Head of caudate nucleus (tissue), 42 donors: ENCODE measurements at regions not wholly inside any gene's neighbourhood (a gene's known extent, or its start where the extent isn't known, plus 50 kb on each side); places are given as distances from the start of the nearest gene placed in this dataset.

Experiments used
- DNase-seq, 42 donors: peaks; one replicate each; pipeline versions ENCODE4 v3.0.0 to v3.0.0-alpha.2; 2020 to 2021; ENCODE audit warnings: mixed read lengths in 7 of 42
- intact Hi-C: fragments of 100-400 bp; cut with DNase I; formaldehyde crosslinking; loops from one replicate; pipeline ENCODE4 v1.15.0; 2022

DNA sequence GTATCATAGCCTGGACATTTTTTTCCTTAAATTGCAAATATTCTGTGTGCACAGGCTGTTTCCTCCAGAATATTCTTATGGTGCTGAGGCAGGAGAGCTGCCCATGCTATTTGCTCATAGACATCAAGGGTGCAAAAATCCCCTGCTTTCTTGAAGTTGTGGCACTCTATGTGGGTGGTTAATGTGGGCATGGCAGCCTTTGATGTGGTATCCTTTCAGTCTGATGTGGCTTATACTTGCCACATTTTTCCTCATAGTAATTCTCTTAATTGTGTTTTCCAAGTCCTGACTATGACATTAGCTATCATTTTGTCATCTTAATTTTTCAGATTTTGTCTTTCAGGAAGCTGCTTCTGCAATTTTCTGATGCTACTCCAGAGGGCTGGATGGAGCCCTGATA is 353.3 kb downstream of the YTHDC2 start:
- DNase-seq, result no peak
- intact Hi-C loops, result no loop called here

DNA sequence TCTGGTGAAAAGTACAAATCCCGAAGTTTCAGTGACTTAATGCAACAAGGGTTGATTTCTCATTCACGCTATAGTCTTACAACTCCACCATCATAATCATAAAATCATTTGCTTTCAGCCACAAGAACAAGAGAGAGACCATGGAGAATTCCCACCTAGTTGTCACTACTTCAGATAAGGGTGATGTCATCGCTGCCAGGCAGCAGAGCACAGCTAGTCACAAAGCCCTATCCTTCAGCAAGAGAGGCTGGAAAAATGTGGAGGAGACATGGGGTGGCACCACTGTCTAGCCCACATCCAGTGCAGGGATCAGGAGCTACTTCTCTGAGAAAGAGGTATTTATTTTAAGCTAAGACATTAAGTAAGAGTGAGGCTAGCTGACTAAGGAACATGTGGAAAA is 356.1 kb downstream of the YTHDC2 start:
- no peak for DNase-seq
- intact Hi-C loops, result no loop called here

DNA sequence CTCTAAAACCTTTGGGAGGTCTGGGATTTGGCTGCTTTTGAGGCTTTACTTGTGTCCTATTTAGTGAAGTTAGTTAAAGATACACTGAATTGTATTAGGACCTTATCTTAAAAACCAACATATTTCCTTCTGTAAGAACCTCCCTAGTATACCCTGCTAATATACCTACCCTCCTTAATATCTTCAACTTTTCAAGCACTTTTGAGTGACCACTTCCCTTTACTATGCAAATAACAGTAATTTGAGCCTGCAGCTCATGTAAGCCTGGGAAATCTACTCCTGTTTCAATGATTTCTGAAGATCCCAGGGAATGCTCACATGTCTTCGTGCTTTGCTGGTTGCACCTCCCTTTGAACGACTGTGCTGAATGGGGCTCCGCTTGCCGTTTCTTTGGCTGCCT is 358.5 kb downstream of the YTHDC2 start:
- no peak for DNase-seq
- intact Hi-C loops, result no loop called here

DNA sequence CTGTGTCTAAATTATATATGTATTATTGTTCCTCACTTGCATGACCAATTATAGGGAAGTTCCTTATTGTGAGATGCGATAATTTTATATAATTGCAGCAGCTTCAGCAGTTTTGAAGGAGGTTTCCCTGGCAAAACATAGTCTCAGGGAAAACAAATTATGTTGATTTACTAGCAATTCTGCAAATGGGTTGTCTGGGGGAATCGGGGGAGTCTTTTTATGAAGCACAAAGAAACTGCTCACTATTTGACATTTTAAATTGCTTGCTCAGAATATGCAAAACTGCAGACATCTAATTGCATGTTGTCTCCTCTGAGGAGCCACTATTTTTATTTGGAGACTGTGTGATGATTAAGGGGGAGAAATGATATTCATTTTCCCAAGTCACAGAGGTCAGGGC is 361.6 kb downstream of the YTHDC2 start:
- intact Hi-C loops, result no loop called here
- DNase-seq, result no peak

DNA sequence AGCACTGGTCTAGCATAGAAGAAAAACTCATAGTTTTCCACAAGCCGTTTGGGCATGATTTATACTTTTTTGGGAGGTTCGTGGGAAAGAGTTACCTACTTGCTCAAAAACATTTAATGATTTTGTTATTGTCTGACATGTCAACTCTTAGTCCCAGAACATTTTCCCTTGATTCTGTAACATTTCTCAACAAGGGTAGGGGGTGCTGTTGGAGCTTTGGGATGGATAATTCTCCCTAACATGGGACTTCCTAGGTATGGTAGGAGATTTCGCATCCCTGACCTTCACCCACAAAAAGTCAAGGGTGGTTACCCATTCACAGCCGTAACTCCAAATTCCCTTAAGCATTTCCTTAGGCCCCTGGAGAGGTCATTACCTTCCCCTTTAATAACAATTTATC is 378.0 kb downstream of the YTHDC2 start:
- intact Hi-C loops, result no loop called here
- no peak for DNase-seq

DNA sequence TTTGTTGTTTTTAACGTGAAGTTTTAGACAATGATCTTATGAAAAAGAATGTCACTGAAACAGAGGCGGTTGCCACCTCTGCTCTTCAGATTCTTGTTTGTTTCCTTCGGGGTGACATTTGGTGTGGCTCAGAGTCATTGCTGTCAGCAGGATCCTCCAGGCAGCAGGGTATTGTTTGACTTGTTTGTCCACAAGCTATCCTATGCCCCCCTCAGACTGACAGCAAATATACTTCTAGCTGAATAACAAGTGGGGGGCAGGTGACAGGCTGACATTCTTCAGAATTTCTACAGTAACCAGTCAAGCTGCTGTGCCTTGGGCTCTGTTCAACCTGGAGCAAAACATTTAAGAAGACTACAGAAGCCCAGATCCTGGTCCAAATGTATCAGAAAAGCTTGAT is 383.3 kb downstream of the YTHDC2 start:
- no peak for DNase-seq
- intact Hi-C loops, result no loop called here

DNA sequence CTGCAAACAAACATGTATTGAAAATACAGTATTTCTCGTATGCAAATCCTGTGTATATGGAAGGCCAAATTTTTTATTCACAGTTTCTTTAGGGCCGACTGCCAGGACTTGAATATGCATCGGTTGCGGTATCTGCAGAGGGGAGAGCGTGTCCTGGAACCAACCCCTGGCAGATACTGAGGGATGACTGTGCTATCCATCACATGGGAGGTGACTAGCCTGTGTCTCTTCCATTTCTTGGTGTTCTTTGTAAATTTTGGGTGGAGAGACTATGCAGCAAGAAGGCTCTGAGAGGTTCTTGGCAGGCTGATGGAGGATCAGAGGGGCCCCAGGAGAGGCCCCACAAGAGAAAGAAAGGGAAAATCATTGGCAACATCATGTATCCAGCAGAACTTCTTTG is 384.3 kb downstream of the YTHDC2 start:
- no peak for DNase-seq
- intact Hi-C loops, result no loop called here

DNA sequence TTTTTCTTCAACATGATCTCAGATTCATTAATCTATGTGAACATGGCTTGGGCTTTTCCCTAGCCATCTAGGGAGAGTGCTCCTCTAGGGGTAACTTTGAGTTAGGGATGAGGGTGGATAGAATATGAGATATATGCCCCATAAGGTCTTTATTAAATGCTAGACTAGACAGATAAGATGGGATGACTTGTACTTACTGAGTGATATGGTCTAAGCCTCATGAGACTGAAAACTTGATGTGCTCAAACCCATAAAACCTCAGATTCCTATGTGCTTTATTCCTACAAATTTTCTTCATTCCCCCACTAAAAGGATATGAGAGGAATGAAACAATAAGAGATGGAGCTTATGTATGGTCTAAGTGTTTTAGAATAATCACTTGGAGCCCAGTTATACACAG is 386.6 kb downstream of the YTHDC2 start:
- DNase-seq, result no peak
- intact Hi-C loops, result no loop called here

DNA sequence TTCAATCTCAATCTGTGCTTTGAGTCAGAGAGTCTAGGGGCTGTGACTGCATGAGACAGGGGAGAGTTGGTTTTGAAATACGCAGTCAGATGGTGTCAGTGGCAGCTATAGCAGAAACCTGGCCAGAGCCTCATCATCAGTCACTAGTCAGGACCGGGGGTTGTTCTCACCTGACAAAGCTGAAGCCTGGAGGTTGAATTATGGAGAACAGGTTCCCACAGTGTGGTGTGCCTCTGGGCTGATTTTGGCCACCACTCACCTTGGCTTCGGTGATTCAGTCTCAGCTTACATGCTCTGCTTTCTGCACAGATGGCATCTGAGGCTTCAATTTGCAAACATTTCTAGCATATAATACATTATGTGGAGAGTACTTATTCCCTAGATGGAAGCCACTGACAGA is 387.3 kb downstream of the YTHDC2 start:
- DNase-seq, result no peak
- intact Hi-C loops, result no loop called here

DNA sequence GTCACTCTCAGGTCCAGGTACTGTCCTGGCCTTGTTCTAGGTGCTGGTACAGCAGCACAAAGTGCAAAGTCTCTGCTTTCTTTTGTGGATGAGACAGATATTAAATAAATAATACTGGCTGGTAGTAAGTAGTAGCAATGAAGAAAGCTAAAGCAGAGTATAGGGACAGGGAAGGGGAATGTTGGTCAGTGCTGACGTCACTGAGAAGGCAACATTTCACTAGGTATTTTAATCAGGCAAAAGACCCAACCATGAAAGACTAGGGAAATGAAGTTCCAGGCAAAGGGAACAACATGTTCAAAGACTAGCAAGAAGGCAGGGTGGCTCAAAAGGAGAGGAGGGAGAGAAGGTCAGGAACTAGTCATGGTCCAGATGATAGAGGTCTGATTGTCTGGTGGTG is 388.2 kb downstream of the YTHDC2 start:
- intact Hi-C loops, result no loop called here
- DNase-seq, result no peak

DNA sequence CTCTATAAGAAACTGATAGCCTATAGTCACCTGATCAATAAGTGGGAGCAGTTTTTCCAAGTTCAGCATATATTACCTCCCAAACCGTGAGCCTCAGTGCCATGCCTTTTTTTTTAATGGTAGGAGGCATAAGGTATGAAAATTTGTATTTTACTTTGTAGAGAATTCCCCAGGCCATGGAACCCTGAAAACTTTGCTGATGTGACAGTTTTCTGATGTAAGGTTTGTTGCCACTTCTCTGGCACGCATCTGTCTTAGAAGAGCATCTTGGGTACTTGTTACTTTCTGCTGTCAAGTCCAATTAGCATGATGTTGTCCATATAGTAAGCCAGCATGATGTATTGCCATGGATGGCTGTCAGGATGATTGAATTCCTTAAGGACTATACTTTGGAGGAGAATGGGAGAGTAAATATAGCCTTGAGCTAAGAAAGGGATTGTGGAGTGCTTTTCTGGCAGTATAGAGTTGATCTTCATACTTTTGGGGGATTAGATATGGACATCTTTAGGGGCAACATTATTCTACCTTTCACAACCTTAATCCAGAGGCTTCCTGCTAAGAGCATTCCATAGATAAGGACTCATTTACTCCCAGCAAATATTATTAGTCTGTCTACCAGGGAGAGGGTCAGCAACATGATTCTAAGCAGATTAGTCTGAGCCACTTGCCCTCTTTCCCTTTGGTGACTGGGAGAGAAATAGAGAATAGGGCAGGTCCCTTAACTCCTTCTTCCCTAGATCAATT is 389.6 kb downstream of the YTHDC2 start:
- no peak for DNase-seq
- intact Hi-C loops, result no loop called here

DNA sequence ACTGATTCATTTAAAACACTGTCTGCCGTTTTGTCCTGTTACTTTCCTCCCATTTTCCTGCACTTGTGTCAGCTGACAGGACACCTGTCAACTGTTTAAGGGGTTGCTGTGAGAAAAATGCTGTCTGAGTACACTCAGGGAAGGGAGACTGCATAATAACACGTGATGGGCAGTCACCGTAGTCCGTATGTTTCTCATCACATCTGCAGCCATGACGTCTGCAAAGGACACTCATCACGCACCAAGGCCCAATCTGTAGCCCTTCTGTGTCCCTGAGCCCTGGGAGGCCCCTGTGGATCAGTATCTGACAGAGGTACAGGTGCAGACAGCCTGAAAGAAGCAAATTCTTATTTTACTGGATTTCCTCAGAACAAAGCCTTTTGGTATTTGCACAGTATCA is 396.3 kb downstream of the YTHDC2 start:
- no peak for DNase-seq
- intact Hi-C loops, result no loop called here

DNA sequence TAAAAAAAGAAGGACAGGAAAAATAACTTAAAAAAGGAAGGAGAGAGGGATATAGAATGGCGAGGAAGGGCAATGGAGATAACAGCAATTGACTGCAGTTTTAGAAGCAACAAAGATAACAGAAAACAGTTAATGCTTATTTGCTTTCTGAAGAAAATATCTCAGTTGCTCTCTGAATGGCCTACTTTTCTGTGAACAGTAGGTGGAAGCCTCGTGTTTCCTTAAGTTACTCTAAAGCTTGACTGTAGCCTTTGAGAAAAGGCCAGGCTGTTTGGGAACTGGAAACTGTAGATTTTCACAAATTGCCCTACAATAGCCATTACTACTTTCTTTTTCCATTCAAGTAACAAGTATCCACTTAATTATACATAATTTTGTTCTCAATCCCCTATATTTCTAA is 404.5 kb downstream of the YTHDC2 start:
- DNase-seq, result no peak
- intact Hi-C loops, result no loop called here

DNA sequence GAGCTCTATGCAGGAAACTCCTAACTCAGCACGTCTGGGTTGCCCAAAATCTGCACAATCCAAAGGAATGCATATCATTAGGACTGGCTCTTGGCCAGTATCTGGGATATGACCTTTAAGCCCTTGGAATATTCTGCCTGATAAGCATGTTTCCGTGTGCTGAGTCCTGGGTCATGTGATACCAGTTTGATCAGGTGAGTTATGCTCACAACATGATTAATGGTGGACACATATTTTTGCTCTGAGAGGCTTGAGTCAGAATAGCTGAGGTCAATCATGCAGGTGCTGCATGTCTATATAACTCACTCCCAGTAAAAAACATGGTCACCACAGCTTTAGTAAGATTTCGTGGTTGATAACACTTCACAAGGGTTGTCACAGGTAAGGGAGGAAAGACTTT is 408.8 kb downstream of the YTHDC2 start:
- no peak for DNase-seq
- intact Hi-C loops, result no loop called here

DNA sequence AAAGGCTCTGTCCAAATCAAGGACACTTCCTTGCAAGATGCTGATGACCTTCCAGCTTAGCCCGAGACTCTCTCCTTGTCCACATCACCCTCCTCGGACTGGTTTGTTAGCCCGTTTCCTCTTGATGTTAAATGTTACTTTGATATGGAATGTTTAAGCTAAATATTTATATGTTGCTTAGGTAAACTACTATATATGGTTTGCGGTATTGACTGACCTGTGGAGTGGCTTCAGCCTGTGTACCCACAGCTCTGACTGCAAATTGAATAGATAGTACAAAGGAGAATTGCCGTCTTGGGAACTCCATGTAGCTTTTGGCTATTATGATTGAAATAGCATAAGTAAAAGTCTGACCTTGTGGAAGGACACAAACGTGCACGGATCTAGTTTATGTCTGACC is 422.0 kb downstream of the YTHDC2 start:
- DNase-seq, result no peak
- intact Hi-C loops, result no loop called here

DNA sequence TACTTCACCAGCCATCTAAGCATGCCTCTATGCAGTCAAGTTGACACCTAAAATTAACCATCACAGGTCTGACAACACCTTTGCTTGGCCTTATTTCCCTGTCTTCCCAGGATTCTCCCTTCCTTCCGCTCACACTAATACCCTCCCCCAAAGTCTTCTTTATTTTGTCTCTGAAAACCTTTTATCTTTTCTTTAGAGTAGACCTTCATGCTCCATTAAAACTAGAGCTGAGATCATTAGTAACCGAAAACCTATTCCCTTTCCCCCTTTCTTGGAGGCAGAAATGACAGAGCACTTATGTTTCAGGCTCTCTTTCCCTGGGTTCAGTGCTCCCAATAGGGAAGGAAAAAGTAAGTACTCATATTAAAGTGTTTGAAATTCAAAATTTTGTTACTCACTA is 423.8 kb downstream of the YTHDC2 start:
- intact Hi-C loops, result no loop called here
- DNase-seq, result no peak

DNA sequence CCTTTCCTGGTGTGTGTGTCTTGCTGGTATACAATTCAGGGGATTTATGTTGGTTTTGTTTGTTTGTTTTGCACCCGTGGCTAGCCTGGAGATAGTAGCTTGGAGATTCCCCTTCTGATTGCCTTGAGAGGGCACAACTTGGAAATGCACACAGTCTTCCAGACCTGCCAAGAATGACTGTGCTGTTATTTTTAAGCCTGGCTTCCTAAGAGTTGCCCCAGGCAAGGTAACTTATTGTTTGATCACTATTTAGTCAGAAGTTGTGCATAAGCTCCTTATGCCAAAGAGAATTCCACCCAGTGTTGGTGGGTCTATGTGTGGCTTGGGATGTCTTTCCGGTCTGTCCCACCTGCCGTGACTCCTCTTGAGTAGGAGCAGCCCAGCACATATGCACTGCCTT is 421.9 kb upstream of the KCNN2 start:
- DNase-seq, result no peak
- intact Hi-C loops, result no loop called here

DNA sequence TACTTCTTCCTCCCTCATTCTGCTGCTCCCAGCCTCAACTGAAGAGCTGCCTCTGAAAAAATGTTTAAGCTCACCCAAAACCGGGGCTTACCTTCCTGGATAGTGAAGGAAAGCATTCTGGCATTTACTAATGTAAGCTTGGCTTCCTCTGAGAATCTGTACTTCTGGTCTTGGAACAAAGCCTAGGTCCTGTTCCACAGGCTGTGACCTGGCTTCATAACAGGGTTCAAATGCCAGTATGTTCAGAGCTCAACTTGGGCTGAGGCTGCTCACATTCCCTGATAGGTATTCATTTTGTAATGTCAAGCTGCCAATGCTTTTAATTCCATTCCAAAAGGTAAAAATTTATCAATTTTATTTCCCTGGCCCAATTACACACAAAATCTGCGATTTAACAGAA is 411.7 kb upstream of the KCNN2 start:
- intact Hi-C loops, result no loop called here
- no peak for DNase-seq

DNA sequence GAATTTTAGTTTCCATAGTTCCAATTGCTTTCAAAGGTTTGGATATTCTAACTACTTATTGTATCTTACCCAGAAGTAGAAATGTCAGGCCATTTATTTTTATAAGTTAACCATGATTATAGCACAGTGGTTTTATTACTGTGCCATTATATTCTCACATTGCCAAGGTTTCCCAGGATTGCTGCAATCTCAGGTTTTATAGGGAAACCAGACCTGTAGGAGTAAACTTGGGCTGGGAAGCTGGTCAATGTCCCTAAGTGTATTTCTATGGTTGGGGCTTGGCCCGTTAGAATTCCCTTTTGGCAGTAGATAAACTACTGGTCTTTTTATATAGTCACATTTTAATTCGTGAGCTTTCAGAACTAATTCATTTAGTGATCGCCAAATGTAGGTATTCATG is 396.6 kb upstream of the KCNN2 start:
- intact Hi-C loops, result no loop called here

DNA sequence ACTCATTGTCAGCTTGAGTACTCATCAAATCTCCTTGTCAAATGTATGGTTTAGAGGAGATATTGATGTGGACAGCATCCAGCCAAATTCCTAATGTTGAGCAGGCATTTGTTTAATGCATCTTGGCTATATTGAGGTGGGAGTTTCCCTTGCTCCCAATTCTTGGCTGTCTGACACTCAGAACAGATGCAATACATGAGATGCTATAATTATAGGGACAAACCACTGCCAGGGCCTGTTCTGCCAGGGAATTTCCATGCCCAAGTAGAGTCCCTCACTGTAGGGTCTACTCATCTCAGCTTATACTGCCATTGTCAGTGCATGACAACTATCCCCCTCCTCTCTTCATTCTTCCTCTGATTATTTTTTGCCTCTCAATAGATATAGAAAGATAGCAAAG is 392.0 kb upstream of the KCNN2 start:
- intact Hi-C loops, result no loop called here
- DNase-seq, result no peak

More for the DNA sequence above, 396.6 kb upstream of the KCNN2 start:
- DNase-seq, result no peak

DNA sequence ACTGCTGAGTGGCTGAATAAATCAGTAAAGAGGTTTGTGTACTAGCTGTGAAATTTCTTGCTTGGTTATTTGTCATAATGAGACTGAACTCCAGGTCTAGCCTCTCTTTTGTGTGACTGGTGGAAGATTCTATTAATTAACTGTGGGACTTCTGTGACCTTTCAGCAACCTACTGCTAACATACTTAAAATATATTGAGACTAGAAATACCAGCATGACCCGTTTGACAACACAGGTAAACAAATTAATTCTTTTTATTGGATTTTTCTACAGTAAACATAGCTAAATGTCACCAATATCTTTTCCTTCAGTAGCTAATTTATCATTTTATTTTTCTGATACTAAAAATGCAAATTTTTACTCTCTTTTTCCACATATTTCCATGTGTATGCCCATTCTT is 390.4 kb upstream of the KCNN2 start:
- no peak for DNase-seq
- intact Hi-C loops, result no loop called here

DNA sequence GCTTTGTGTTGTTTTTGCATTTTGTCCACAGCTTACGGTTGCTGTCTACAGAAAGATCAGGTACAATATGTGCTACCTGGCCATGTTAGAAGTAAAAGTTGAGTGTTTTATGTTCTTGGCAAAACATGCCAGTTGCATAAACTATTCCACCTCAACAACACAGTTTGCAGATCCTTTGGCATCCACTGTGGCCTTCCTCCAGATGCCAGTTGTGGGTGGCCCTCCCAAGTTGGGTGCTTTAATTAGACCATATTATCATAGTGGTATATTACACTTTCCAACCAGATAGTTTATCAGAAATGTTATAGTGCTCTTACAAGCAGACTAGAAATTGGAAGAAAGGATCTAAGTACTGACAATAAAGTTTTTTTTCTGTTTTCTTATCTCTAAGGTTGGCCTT is 386.9 kb upstream of the KCNN2 start:
- intact Hi-C loops, result no loop called here
- no peak for DNase-seq
